GM19455 (cell line): ENCODE measurements at regions not wholly inside any gene's neighbourhood (a gene's known extent, or its start where the extent isn't known, plus 50 kb on each side); places are given as distances from the start of the nearest gene placed in this dataset.
"Not testable (repeated sequence)": the region's sequence is repeated elsewhere in the genome, so short reads cannot be mapped to it uniquely, and the experiment has no call there.

Source experiments
- ATAC-seq: cut with Tn5 transposase; IDR thresholded peaks from one replicate; pipeline ENCODE4 v1.9.1; 2021; ENCODE audit not compliant: unreplicated experiment

DNA sequence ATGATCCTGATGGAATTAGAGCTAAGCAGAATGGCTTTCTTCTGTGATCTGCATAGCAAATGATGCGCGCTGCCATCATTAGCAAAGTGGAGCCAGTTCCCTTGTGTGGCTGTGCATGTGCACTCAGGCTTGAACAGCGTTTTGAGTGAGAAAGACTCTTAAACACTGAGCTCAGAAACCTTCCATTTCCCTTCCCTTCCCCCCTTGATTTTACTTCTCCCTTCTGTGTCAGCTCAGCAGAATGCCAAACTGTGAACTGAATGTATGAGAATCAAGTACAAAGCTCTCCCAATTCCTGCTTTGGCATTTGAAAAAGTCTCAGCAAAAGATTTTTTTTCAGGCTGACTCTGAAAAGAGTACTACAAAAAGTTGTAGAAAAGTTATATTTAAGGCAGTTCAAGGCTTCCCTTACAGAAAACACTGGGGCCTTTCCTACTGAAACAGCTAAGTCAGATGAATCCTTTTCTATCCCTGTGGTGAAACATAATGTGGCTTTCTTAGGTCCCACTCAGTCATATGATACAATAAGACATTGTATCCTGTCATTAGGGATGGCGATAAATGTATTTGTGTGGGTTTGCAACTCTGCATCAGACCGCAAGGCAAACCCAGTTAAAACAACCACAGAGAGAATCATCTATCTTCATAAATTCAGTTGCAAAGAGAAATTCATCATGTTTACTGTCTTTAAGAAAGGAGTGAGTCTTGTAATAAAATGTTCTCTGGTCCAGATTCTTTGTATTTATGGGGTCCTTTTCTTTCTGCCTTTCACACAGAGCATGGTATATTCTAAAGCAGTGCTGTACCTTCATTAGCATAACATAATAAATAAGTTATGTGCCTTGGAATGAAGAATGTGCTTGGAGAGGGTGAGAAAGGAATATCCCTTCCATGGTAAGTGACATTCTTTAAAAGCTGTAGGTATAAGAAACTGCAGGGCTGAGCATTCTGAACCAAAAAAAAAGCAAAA is 222.6 kb downstream of the CAAP1 start:
- no peak for ATAC-seq

DNA sequence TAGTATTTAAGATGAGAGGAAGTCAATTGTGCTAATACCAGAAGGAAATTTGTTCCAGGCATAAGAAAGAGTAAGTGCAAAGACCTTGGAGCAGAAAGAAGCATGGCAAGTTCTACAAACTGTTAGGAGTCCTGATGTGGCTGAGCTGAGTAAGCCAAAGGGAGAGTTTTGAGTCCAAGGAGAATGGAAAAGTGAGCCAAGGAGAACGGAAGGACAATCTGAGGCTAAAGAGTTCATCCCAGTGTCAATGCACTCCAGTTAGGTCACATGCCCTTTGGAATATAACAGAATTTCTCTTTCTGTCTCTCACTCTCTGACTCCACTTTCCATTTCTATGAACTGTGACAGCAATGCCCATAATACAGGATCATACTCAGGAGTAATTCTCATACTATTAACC is 224.7 kb downstream of the CAAP1 start:
- no peak for ATAC-seq

DNA sequence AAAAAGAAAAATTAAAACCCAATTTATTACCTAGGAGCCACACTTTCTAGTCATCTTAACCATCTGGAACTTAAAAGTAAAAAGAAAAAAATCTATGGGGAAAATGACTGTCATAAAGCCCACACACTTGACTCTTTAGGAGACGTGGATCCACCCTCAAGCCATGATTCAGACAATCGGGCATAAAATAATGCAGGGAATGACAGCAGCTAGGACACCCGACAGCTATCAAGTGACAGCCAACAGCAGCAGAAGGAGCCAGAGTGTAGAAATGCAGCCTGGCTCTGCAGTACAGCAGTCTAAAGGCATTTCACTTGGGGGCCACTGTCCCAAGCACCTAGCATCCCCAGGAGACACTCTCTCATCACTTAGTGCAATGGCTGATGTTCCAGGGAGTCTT is 226.9 kb downstream of the CAAP1 start:
- ATAC-seq = no peak

DNA sequence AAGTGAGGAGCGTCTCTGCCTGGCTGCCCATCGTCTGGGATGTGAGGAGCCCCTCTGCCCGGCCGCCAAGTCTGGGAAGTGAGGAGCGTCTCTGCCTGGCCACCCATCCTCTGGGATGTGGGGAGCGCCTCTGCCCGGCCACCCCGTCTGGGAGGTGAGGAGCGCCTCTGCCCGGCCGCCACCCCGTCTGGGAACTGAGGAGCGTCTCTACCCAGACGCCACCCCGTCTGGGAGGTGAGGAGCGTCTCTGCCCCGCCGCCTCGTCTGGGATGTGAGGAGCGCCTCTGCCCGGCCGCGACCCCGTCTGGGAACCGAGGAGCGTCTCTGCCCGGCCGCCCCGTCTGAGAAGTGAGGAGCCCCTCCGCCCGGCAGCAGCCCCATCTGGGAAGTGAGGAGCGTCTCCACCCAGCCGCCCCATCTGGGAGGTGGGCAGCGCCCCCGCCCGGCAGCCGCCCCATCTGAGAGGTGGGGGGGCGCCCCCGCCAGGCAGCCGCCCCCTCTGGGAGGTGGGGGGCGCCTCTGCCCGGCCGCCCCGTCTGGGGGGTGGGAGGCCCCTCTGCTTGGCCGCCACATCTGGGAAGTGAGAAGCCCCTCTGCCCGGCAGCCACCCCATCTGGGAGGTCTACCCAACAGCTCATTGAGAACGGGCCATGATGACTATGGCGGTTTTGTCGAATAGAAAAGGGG is 228.4 kb downstream of the CAAP1 start:
- ATAC-seq = not testable (repeated sequence)

DNA sequence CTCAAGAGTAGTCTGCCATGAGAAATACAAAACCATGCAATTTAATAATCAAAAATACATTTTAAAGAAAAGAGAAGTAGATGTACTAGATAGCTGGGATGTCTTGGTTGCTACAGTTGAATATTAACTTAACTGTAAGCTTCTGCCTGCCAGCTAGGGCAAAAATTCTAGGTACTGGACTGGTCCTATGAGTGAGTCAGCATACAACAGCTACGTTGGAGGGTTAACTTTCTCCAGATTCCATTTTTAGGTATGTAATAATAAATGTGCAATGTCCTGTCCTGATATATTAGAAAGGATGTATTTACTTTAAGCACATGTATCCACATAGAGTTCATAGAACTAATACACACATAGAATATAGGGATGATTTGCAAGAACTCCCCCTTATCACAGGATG is 230.1 kb downstream of the CAAP1 start:
- no peak for ATAC-seq

DNA sequence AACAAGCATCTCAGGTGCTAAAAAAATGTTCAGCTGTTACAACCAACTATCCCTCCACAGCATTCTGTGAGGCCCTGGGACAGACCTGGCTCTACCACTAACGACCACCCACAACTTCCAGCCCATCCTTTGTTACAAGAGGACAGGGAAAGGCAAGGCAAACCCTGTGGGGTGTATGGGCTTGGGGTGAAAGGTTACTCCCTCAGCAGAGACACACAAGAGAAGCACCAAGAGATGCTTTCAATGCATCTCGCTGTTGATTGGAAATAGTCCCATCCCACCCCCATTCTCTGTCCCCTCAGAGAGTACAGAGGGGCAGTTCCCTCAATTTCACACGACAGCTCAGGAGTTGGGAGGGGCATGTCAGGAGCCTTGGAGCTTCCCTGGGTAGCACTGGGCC is 234.1 kb downstream of the CAAP1 start:
- ATAC-seq = no peak

DNA sequence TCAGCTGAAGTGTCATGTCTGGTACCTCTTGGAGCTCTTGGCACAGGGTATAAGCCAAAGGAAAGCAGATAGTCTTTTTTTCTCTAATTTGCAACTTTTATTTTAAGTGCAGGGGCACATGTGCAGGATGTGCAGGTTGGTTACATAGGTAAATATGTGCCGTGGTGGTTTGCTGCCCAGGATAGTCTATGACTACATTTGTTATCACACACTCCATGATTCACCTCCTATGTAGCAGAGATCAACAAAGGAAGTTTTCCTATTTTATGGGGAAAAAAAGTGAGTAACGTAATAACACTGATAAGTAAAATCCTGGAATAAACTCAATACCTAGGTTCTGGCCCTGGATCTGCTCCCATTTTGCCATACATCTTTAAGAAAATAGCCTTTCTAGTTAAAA is 234.6 kb downstream of the CAAP1 start:
- no peak for ATAC-seq

DNA sequence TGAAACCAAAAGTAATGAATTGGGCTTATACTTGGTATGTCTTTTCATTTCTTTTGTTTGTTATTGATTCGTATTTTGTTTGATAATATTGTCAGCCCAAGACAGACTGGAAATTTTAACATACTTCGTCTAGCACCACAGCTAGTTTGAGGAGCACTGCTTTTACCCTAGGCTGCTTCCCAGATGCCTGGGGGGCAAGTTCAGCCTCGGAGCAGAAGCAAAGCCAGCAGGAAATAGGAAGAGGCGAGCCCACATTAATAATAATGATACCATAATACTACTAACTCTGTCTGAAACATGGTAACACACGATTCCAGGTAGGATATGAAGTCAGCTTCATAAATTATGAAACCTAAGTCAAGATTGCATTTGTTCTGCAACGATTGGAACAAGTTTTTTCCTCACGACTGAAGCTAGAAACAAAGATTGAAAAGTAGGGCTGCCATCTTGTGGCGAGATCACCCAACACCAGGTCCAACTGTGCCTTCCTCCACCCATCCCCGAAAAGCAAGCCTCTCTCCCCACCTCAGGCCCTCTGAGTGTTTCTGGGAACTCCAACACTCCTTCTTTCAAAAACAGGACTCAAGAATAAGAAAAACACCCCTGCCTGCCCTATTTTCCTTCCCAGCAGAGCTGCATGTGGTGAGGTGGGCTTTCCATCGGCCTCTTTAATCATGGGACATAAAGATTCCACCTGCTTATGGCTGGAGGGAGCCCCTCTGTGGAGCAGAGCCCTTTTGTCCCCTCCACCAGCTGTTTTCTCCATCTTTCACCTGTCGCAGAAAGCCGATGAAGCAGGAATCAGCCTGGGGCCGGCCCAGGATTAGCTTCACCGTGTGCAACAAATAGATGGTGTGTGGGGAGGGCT is 236.4 kb downstream of the CAAP1 start:
- no peak for ATAC-seq

DNA sequence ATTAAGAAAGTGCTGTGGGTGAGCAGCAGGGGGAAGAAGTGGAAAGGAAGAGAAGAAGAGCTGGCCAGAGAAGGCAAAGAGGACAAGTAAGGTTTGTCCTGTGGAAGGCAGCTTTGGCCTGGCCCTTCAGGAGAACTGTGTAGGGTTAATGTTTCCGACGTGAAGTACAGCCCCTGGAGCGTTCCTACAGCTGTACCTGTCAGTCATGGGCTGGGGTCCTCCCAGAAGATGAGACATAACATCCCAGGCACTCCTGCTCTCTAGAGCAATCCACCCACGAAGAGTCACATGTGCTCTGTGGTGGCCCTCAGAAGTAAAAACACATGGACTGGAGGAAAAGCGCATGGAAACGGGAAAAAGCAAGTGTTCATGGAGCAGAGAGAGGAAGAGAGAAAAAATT is 237.4 kb downstream of the CAAP1 start:
- no peak for ATAC-seq

DNA sequence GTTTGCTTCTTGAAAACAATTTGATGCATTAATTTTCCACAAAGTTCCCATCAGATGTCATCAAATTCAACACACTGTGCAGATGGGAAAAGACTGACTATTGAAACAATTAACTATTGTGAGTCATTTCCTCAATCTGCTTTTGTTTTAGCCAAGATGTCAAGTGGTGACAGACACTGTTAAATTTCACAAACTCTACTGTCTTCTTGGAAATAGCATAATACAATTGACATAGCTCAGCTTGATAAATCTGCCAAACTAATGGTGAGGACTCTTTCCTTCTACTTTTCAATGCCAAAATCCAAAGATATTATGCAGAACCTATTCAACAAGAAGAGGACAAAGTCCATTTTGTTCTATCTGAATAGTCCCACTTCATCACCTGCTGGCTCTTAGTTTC is 242.3 kb downstream of the CAAP1 start:
- no peak for ATAC-seq

DNA sequence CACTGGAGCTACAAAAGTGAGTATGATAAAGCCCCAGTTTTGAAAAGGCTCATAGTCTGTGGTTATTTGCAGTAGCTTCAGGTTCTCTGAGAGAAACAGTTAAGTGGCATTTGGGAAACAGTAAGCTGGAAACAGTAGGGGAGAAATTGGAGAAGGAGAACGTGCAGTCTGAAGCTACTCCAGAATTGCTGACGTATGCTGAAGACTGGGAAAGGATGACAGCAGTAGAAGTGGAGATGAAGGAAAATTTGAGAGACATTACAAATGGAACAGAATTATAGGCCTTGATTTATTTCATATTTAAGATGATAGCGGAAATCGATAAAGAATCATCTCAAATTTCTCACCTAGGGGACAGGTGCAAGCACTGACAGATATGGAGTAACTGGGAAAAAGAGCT is 248.8 kb downstream of the CAAP1 start:
- no peak for ATAC-seq

DNA sequence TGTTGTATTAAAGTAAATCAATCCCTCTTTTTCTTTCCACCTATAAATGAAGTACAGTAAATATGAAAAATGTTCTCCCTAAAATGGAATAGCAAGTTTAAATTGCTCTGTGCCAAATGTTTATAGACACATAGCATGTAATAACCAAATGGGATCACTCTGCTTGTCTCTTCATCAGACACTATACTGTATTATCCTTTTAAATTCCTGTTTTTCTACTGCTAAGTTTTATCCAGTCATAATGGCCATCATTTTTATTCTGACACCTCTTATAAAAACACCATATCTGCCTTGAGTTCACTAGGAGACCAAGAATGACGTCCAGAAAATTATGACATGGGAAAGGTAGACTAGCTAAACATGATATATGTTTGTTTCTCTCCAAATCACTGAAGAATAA is 252.8 kb downstream of the CAAP1 start:
- ATAC-seq = no peak

DNA sequence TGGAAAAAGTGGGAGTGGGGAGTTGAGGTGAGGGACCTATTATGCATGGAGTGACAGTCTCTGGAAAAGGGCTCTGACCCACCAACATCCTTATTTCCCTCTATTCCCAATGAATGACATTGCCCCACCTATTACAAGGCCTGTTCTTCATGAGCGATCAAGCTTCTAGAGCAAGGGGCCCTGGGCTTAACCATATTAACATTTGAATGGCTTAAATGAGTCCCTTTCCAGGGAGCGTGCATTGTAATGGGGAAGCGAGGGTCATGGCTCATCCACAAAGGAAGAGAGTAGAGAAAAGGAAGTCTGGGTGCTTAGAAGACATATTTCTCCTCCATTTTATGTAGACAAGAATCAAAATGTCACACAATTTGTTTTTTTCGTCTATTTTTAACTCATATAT is 255.5 kb downstream of the CAAP1 start:
- no peak for ATAC-seq

DNA sequence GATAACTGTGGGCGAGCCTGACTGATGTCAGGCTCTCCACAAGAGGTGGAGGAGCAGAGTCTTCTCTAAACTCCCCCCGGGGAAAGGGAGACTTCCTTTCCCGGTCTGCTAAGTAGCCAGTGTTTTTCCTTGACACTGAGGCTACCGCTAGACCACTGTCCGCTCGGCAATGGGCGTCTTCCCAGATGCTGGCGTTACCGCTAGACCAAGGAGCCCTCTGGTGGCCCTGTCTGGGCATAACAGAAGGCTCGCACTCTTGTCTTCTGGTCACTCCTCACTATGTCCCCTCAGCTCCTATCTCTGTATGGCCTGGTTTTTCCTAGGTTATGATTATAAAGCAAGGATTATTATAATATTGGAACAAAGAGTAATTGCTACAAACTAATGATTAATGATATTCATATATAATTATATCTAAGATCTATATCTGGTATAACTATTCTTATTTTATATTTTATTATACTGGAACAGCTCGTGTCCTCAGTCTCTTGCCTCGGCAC is 278.7 kb downstream of the CAAP1 start:
- not testable (repeated sequence) for ATAC-seq

DNA sequence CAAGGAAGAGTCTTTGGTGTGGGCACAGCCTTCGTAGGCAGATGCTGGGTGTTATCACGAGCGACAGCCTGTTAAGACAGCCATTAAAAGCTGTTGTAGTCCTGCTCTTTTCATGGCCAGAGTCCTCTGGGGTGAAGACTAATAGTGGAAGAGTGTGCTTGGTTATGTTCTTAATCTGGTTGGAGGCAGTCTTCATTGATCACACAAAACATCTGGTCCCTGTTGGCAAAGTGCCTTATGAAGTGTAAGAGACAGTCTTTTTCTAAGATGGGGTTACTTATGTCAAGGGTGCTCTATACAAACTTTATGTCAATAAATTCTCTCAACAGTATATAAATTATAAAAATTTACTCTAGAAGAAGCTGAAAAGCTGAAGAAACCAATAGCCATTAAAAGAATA is 280.4 kb downstream of the CAAP1 start:
- ATAC-seq = no peak

DNA sequence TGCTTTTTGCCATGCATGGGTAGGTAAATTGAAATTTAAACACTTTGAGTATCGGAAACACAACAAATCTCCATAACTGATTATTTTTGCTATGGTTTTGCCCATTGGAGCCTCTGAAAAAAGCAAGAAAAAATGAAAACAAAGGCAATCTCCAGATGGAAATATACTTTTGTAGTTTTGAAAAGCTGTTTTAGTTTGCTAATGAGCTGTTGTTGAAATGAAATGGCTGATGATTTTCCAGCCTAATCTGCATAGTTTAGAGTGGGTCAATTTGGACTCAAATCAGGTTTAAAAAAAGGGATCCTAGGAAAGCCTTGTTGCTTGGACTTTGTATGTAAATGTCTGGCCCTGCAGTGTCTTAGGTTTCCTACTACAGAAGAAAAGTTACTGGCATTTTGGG is 285.8 kb downstream of the CAAP1 start:
- ATAC-seq = no peak

DNA sequence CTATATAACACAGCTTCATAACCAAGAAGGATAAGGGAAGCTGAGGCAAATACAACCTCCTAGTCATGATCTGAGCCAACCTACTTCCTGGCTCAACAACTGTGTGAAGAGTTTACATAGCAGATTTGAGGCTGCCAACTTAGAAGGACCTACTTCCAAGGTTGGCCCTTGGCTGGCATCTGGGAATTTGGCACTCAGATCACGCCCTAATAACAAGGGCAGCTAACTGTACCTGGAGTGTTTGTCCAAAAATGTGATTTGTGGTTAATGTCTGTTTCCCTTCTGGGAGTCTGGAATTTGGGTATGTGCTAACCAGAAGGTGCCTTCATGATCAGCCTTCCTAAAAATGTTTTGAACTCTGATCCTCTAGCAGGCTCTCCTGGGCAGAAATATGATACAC is 287.2 kb downstream of the CAAP1 start:
- no peak for ATAC-seq

DNA sequence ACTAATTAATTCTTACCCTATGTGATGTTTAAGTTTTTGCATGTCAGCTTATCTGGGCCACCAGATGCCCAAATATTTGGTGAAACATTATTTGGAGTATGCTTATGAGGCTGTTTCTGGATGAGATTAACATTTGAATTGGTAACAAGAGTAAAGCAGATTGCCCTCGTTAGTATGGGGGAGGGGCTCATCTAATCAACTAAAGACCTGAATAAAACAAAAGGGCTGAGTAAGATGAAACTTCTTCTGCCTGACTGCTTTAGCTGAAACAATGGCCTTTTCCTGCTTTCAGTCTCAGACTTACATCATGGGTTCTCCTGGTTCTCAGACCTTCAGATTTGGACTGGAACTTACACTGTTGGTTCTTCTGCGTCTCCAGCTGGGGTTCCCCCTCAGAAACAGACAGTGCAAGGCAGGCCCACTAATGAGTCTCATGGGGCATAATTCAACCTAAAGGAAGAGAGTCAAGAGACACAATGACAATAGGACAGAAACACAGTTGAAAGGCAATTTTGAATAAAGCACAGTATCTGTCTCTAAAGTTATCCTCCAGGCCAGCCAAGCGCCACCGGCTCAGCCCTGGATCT is 288.4 kb downstream of the CAAP1 start:
- ATAC-seq = no peak

DNA sequence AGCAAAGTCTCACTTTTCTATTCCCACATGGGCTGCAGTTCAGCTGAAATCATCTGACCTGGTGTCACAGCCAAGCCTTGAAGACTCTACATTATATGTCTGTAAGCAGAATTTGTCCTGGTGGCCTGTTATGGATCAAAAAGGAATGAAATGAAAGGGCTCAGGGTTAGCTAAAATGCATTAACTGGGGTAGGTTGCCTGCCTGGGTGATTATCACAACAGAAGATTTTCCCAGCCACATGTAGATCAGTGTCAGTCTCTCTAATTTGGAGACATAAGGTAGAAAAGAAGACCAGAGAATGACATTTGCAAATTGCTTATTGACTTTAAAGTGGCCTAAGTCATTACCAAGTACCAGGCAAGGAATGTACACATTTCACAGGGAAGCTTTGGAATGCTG is 289.0 kb downstream of the CAAP1 start:
- no peak for ATAC-seq

DNA sequence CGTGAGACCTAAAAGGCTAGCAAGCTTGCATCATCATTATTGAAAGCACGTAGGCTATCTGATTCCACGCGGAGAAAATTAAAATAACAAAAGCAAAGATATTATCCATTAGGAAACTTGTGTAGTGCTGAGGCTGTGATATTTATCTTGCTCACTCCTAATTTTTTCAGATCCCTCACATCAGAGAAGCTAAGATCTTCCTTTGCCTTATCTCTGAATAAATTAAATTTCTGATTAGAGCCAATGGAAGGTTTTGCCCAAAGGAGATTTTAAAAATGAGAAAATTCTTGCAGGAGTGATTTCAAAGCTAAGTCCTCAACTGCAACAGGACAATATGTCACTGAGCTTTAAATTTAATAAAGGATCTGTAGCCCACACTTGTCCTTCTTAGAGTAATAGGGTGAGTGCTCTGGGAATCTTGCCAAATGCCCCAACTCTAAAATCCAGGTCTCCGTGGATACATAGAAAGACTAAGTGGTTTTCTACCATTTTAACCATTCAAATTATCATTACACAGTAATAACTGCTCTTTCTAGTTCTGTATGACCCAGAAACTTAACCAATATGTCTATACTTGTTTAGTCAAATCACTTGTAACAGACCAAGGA is 295.0 kb downstream of the CAAP1 start:
- ATAC-seq = no peak
